Progenitor cell of endocrine pancreas (in vitro differentiated cells): ENCODE measurements at regions not wholly inside any gene's neighbourhood (a gene's known extent, or its start where the extent isn't known, plus 50 kb on each side); places are given as distances from the start of the nearest gene placed in this dataset.

Experiments
- DNase-seq: peaks from one replicate; pipeline ENCODE4 v3.0.0; 2021; ENCODE audit warnings: low spot score; ENCODE audit not compliant: unreplicated experiment
- H3K27ac Mint-ChIP-seq: 2 replicates; pipeline ENCODE4 v1.8.0; 2021; ENCODE audit warnings: mild to moderate bottlenecking, moderate library complexity, mixed read lengths
- H3K27me3 Mint-ChIP-seq: 2 replicates; pipeline ENCODE4 v1.8.0; 2021; ENCODE audit warnings: mixed read lengths
- H3K36me3 Mint-ChIP-seq: 2 replicates; pipeline ENCODE4 v1.8.0; 2022; ENCODE audit warnings: mixed read lengths; ENCODE audit not compliant: insufficient read depth
- H3K4me1 Mint-ChIP-seq: 2 replicates; pipeline ENCODE4 v1.8.0; 2021; ENCODE audit warnings: low read depth, mixed read lengths
- H3K4me3 Mint-ChIP-seq: 2 replicates; pipeline ENCODE4 v1.8.0; 2021; ENCODE audit warnings: low read depth, mild to moderate bottlenecking, moderate library complexity, mixed read lengths
- H3K9me3 Mint-ChIP-seq: 2 replicates; pipeline ENCODE4 v1.8.0; 2021; ENCODE audit warnings: low read depth, mixed read lengths
- CTCF ChIP-seq: fragments of 200-600 bp; sonication (generic); IDR thresholded peaks from one replicate; pipeline ENCODE4 v1.5.0; 2021; ENCODE audit warnings: antibody characterized with exemption, mild to moderate bottlenecking; ENCODE audit not compliant: unreplicated experiment

- DNase-seq, result no peak
- H3K4me3 Mint-ChIP-seq, result no peak overlapping the region
- no peaks in the 10 kb centered on the region for H3K27me3 Mint-ChIP-seq
- no peaks in the 10 kb centered on the region for H3K36me3 Mint-ChIP-seq
- H3K9me3 Mint-ChIP-seq, result peaks cover 13% of the 10 kb centered on the region
- H3K4me1 Mint-ChIP-seq, result no peaks in the 10 kb centered on the region
- no peak overlapping the region for H3K27ac Mint-ChIP-seq
- no peak for TF ChIP-seq CTCF
Measured at GRCh38 chr13:58625703-58626389, 994.3 kb downstream of the PCDH17 start.

DNA sequence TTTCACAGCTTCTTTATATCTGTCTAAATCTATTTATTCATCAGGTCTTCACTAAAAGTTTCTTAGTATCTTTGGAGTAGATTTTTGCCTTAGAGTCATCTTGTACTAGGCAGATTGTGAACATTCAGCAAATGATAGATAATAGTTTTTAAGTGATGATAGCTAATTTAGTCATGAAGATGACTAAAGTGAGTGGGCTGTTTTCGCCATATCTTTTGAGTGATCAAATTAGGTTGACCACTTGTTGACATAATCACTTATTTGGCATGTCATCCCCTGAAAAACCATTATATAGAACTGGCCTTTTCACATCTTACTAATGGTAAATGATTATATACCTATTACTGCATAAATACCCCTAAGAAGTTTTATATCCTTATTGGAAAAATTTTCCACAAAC lies 999.2 kb downstream of the PCDH17 start:
- TF ChIP-seq CTCF, result no peak

GRCh38 chr13:58633226-58633625 lies 1001.7 kb downstream of the PCDH17 start:
- Mint-ChIP-seq H3K4me1 (peaks cover 3% of the 10 kb centered on the region), H3K27ac (no peak overlapping the region), H3K4me3 (no peak overlapping the region), H3K27me3 (no peaks in the 10 kb centered on the region), H3K36me3 (no peaks in the 10 kb centered on the region), H3K9me3 (no peaks in the 10 kb centered on the region)
- DNase-seq, result no peak
- TF ChIP-seq CTCF, result no peak

More for the DNA sequence above, 999.2 kb downstream of the PCDH17 start:
- Mint-ChIP-seq H3K27me3 (no peaks in the 10 kb centered on the region), H3K36me3 (no peaks in the 10 kb centered on the region), H3K4me3 (no peak overlapping the region), H3K4me1 (peaks cover 3% of the 10 kb centered on the region), H3K9me3 (peaks cover 13% of the 10 kb centered on the region), H3K27ac (no peak overlapping the region)
- DNase-seq, result no peak

GRCh38 chr13:58655086-58655485 lies 1023.5 kb downstream of the PCDH17 start:
- TF ChIP-seq CTCF, result no peak
- no peak overlapping the region for H3K27ac Mint-ChIP-seq
- no peak overlapping the region for H3K4me3 Mint-ChIP-seq
- no peaks in the 10 kb centered on the region for H3K27me3 Mint-ChIP-seq
- no peaks in the 10 kb centered on the region for H3K36me3 Mint-ChIP-seq
- H3K4me1 Mint-ChIP-seq, result peaks cover 6% of the 10 kb centered on the region
- H3K9me3 Mint-ChIP-seq, result peaks cover 4% of the 10 kb centered on the region
- DNase-seq, result no peak

DNA sequence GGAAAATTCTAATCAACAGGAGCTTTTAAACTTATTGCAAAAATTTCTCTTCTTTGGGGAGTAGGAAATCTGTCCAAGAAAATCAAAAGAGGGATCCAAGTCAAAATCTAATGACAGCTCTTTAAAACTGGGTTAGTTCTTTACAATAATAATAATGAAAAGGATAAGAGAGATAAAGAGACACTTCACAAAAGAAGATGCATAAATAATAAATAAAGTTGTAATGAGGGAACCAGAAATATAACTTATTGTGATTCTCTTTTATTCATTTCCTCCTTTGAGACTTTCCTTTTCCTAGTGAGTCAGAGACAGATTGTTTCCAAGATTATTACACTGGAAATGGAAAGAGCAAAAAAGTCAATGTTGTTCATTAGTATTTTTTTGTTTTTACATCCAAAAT lies 1029.3 kb downstream of the PCDH17 start:
- TF ChIP-seq CTCF, result no peak
- no peak for DNase-seq
- Mint-ChIP-seq H3K4me1 (no peaks in the 10 kb centered on the region), H3K27me3 (no peaks in the 10 kb centered on the region), H3K4me3 (no peak overlapping the region), H3K27ac (no peak overlapping the region), H3K36me3 (no peaks in the 10 kb centered on the region), H3K9me3 (peaks cover 4% of the 10 kb centered on the region)
